CD4-positive, CD25-positive, alpha-beta regulatory T cell (primary cell): ENCODE measurements at regions not wholly inside any gene's neighbourhood (a gene's known extent, or its start where the extent isn't known, plus 50 kb on each side); places are given as distances from the start of the nearest gene placed in this dataset.

ENCODE experiments used
- ATAC-seq, 2 donors: fragments of 150-1000 bp; cut with Tn5 transposase; one replicate each; pipeline ENCODE4 v1.10.0; 2021; ENCODE audit warnings: low read depth in 2 of 2, moderate number of reproducible peaks in 2 of 2, moderate library complexity in 1 of 2
- DNase-seq, 3 donors: peaks; one replicate each; pipeline versions ENCODE4 v3.0.0 to v3.0.0-alpha.2; 2012 to 2022; ENCODE audit warnings: mixed read lengths in 1 of 3
- H3K27ac ChIP-seq: one replicate; pipeline ENCODE4 v1.7.0; 2013; ENCODE audit warnings: mild to moderate bottlenecking, low read length; ENCODE audit not compliant: insufficient read depth, poor library complexity, severe bottlenecking
- H3K27me3 ChIP-seq: one replicate; pipeline ENCODE4 v1.7.0; 2013; ENCODE audit warnings: low read length; ENCODE audit not compliant: control insufficient read depth, insufficient read depth
- H3K36me3 ChIP-seq: one replicate; pipeline ENCODE4 v1.7.0; 2013; ENCODE audit warnings: mild to moderate bottlenecking, low read length, moderate library complexity; ENCODE audit not compliant: control insufficient read depth, insufficient read depth
- H3K4me1 ChIP-seq: 2 replicates; pipeline ENCODE4 v1.7.0; 2013; ENCODE audit warnings: mild to moderate bottlenecking, low read length; ENCODE audit not compliant: insufficient read depth, control insufficient read depth, poor library complexity, severe bottlenecking
- H3K4me3 ChIP-seq: one replicate; pipeline ENCODE4 v1.7.0; 2013; ENCODE audit warnings: low read depth, mild to moderate bottlenecking, low read length, moderate library complexity
- H3K9me3 ChIP-seq, 2 experiments: 1 replicate in 1 of 2; 2 replicates in 1 of 2; pipeline ENCODE4 v1.7.0; 2013; ENCODE audit warnings: low read length in 2 of 2, mild to moderate bottlenecking in 1 of 2, moderate library complexity in 1 of 2; ENCODE audit not compliant: control insufficient read depth in 2 of 2
- H3K27ac Mint-ChIP-seq, 3 donors: one replicate each; pipeline ENCODE4 v1.8.0; 2020 to 2022; ENCODE audit warnings: mild to moderate bottlenecking in 3 of 3, mixed read lengths in 3 of 3, moderate library complexity in 2 of 3
- H3K27me3 Mint-ChIP-seq: one replicate; pipeline ENCODE4 v1.8.0; 2022; ENCODE audit warnings: mild to moderate bottlenecking, mixed read lengths
- H3K36me3 Mint-ChIP-seq: one replicate; pipeline ENCODE4 v1.8.0; 2020; ENCODE audit warnings: mixed read lengths
- H3K4me1 Mint-ChIP-seq, 4 donors: one replicate each; pipeline ENCODE4 v1.8.0; 2020 to 2022; ENCODE audit warnings: mixed read lengths in 4 of 4, mild to moderate bottlenecking in 1 of 4
- H3K4me3 Mint-ChIP-seq, 4 donors: one replicate each; pipeline ENCODE4 v1.8.0; 2020 to 2022; ENCODE audit warnings: mild to moderate bottlenecking in 4 of 4, mixed read lengths in 4 of 4, moderate library complexity in 3 of 4
- H3K9me3 Mint-ChIP-seq, 7 donors: one replicate each; pipeline ENCODE4 v1.8.0; 2020 to 2022; ENCODE audit warnings: mixed read lengths in 7 of 7, mild to moderate bottlenecking in 3 of 7, moderate library complexity in 2 of 7

DNA sequence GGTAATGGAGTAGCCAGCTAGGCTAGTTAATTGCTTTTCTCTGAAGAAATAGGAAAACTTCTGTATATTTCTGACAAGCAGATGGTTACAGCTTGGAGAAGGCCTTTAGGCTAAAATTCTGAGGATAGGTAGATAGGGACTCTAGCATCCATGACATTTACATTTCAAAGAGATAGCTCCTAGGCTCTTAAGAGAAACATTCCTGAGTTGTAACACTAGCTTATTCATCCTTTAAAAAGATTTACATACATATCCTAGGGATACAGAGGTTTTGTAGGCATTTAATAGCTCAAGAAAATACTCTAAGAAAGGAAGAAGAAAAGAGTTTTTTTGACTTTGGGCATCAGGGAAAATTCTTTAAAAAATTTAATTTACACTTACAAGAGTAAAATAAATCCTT is 130.9 kb upstream of the CCDC179 start:
- ATAC-seq, result no peak
- H3K27me3 ChIP-seq, result no peaks in the 10 kb centered on the region
- no peak overlapping the region for H3K4me3 ChIP-seq
- Mint-ChIP-seq H3K4me3 (no peak overlapping the region), H3K27me3 (no peaks in the 10 kb centered on the region), H3K9me3 (peaks cover 0 to 37% (median 12%) of the 10 kb centered on the region in 7 donors), H3K4me1 (no peaks in the 10 kb centered on the region), H3K36me3 (peaks cover 4% of the 10 kb centered on the region), H3K27ac (no peak overlapping the region)
- no peaks in the 10 kb centered on the region for H3K4me1 ChIP-seq
- no peak for DNase-seq
- no peak overlapping the region for H3K27ac ChIP-seq
- no peaks in the 10 kb centered on the region for H3K36me3 ChIP-seq
- peaks cover 9 to 23% of the 10 kb centered on the region in 2 experiments for H3K9me3 ChIP-seq

DNA sequence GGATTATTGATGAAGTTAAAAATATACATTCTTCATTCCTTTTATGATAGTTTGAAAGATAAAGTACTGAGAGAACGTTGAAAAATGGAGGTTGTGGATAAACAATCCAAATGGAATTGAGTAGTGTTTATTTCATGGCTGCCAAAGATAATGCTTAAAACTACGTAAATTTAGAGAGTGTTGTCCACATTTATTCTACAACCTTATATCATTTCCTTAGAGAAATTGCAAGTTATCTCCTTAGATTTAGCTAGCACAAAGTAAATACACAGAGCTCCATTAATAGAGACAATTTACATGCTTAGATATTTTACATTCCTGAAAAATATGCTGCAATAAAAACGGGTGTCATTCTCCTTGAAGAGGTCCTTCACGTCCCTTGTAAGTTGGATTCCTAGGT is 146.5 kb upstream of the CCDC179 start:
- no peak for ATAC-seq
- H3K4me1 Mint-ChIP-seq, result no peaks in the 10 kb centered on the region
- H3K9me3 Mint-ChIP-seq, result peaks cover 0 to 38% (median 13%) of the 10 kb centered on the region in 7 donors
- DNase-seq, result no peak
- H3K27ac ChIP-seq, result no peak overlapping the region
- no peaks in the 10 kb centered on the region for H3K36me3 Mint-ChIP-seq
- H3K27me3 Mint-ChIP-seq, result no peaks in the 10 kb centered on the region
- H3K4me3 Mint-ChIP-seq, result no peak overlapping the region
- no peaks in the 10 kb centered on the region for H3K36me3 ChIP-seq
- no peak overlapping the region for H3K27ac Mint-ChIP-seq
- H3K9me3 ChIP-seq, result peaks cover 6 to 21% of the 10 kb centered on the region in 2 experiments
- H3K27me3 ChIP-seq, result no peaks in the 10 kb centered on the region
- H3K4me1 ChIP-seq, result no peaks in the 10 kb centered on the region
- no peak overlapping the region for H3K4me3 ChIP-seq

DNA sequence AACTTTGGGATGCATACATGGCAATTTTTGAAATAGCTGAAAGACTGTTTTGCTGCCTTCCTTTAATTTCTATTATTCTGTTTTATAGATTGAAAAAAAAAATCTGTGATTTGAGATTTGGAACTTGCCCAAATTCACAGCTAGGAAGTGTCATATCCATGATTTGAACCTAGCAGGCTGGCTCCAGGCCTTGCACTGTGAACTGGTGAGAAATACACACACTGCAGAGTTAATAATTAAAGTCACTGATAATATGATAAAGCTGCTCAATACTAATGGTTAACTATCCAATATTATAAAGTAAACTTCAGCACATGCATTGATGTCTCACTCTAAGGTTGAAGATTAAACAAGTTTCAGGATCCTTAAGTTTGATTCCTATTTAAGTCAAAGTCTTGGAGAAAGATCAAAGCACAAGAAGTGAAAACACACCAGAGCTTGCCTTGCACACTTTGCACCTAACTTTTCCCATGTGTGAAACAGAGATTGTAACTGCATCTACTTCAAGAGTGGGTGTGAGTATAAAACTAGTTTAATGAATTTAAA is 150.6 kb upstream of the CCDC179 start:
- no peaks in the 10 kb centered on the region for H3K27me3 ChIP-seq
- ATAC-seq (no peak), DNase-seq (no peak)
- no peaks in the 10 kb centered on the region for H3K36me3 Mint-ChIP-seq
- H3K36me3 ChIP-seq, result no peaks in the 10 kb centered on the region
- H3K27ac ChIP-seq, result no peak overlapping the region
- peaks cover 0 to 15% (median 2%) of the 10 kb centered on the region in 7 donors for H3K9me3 Mint-ChIP-seq
- H3K4me1 ChIP-seq, result no peaks in the 10 kb centered on the region
- H3K4me3 ChIP-seq, result no peak overlapping the region
- no peaks in the 10 kb centered on the region for H3K27me3 Mint-ChIP-seq
- H3K4me3 Mint-ChIP-seq, result no peak overlapping the region
- H3K4me1 Mint-ChIP-seq, result no peaks in the 10 kb centered on the region
- no peak overlapping the region for H3K27ac Mint-ChIP-seq
- peaks cover 0 to 3% of the 10 kb centered on the region in 2 experiments for H3K9me3 ChIP-seq

DNA sequence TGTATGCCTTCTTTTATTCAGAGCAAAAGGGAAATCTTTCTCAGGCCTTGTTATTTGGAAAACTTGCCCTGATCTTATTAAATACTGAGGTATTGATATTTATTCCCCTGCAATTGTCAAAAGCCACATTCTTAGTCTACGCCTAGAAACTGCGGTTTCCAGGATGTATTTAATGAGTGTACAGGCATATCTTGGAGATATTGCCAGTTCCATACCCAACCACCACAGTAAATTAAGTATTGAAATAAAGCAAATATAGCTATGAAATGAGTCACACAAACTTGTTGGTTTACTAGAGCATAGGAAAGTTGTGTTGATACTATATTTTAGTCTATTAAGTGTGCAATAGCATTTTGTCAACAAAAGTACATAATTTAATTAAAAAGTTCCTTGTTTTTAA is 152.7 kb upstream of the CCDC179 start:
- Mint-ChIP-seq H3K9me3 (peaks cover 0 to 15% (median 6%) of the 10 kb centered on the region in 7 donors), H3K27ac (peak overlapping the region in 1 of 3 donors; percentile 69), H3K4me3 (no peak overlapping the region), H3K36me3 (no peaks in the 10 kb centered on the region), H3K4me1 (no peaks in the 10 kb centered on the region), H3K27me3 (no peaks in the 10 kb centered on the region)
- no peak for DNase-seq
- H3K27ac ChIP-seq, result no peak overlapping the region
- H3K27me3 ChIP-seq, result no peaks in the 10 kb centered on the region
- no peaks in the 10 kb centered on the region for H3K36me3 ChIP-seq
- ATAC-seq, result no peak
- no peak overlapping the region for H3K4me3 ChIP-seq
- H3K9me3 ChIP-seq, result peaks cover 0 to 3% of the 10 kb centered on the region in 2 experiments
- H3K4me1 ChIP-seq, result no peaks in the 10 kb centered on the region

DNA sequence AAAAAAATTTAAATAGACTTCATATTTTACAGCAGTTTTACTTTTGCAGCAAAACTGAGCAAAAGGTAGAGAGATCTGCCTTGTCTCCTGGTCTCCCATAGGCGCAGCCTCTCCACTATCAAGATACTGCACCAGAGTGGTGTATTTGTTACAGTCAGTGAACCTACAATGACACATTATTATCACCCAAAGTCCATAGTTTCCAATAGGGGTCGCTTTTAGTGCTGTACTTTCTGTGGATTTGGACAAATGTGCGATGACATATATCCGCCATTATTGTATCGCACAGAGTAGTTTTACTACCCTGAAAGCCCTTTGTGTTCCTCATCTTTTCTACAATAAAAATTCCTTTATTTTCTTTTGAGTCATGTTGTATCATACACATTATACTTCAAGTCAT is 153.2 kb upstream of the CCDC179 start:
- Histone ChIP-seq H3K27ac (no peak overlapping the region), H3K4me1 (no peaks in the 10 kb centered on the region), H3K4me3 (no peak overlapping the region), H3K9me3 (peaks cover 0 to 3% of the 10 kb centered on the region in 2 experiments), H3K36me3 (no peaks in the 10 kb centered on the region), H3K27me3 (no peaks in the 10 kb centered on the region)
- no peak overlapping the region for H3K27ac Mint-ChIP-seq
- H3K4me1 Mint-ChIP-seq, result no peaks in the 10 kb centered on the region
- H3K36me3 Mint-ChIP-seq, result no peaks in the 10 kb centered on the region
- H3K9me3 Mint-ChIP-seq, result peaks cover 0 to 15% (median 6%) of the 10 kb centered on the region in 7 donors
- H3K4me3 Mint-ChIP-seq, result no peak overlapping the region
- H3K27me3 Mint-ChIP-seq, result no peaks in the 10 kb centered on the region
- ATAC-seq (no peak), DNase-seq (no peak)

DNA sequence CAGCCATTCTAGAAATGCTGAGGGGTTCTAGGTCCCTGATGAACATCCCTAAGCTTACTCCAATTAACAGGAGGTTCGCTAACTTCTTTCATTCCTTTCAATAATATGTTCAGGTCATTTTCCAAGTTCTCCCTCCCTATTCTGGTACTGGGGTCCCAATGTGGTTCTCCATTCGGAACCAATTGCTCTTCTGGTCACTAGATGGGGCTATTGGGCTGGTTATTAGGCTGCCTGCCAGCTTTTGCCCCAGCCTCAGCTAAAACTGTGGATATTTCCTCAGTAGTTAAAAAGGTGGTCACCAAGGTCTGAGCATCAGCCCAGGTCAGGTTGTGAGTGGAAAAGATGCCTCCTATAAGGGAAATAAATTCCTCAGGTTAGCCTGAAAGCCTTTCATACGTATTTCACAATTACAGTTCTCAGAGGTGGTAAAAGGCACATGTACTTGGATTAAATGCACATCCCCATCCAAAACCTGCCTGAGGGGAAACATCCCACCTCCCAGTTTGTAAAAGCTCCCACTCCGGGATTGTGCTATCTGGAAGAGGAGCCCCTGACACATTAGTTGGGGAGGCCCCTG is 161.1 kb upstream of the CCDC179 start:
- Histone ChIP-seq H3K4me3 (no peak overlapping the region), H3K27ac (no peak overlapping the region), H3K36me3 (no peaks in the 10 kb centered on the region), H3K27me3 (no peaks in the 10 kb centered on the region), H3K4me1 (no peaks in the 10 kb centered on the region), H3K9me3 (no peaks in the 10 kb centered on the region)
- Mint-ChIP-seq H3K27ac (peak overlapping the region in 1 of 3 donors; percentile 48), H3K36me3 (no peaks in the 10 kb centered on the region), H3K4me3 (no peak overlapping the region), H3K9me3 (peaks cover 0 to 18% (median 9%) of the 10 kb centered on the region in 7 donors), H3K4me1 (no peaks in the 10 kb centered on the region), H3K27me3 (no peaks in the 10 kb centered on the region)
- ATAC-seq, result no peak
- DNase-seq, result no peak

DNA sequence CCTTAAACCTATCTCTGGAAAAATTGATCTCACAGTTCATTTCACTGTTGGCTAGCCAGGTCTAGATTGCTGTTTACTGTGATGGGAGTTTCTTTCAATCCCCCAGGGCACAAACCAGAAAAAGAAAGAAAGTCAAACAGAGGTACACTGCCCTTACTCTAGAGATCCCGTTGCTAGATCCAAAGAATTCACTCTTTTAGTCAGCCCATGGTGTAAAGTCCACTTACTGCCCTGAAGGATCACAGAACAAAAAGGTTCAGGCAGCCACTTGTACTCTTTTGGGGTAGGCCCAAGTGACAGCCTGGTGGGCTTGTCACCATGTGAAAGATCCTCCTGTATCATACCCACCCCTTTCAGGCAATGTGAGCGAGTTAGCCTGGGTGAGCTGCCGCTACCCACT is 162.6 kb upstream of the CCDC179 start:
- H3K4me3 Mint-ChIP-seq, result no peak overlapping the region

DNA sequence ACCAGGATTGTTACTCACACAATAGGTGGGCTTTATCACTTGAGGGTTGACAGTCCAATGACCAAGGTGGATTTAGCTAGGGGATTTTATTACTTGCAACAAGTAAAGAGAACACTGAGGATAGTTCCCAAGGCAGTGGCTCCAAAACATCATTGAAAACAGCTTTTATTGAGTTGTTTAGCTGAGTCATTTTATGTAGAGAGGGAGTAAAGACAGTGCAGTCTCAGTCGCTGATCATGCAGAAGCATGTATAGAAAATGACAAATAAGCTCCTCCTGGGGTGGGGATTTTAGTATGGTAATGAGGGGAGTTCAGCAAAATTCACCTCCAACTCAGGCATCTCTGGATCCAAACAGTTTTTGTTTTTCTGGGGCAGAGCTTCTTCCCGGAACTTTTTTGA is 163.0 kb upstream of the CCDC179 start:
- no peak overlapping the region for H3K4me3 Mint-ChIP-seq
- no peak for DNase-seq
- H3K27ac Mint-ChIP-seq, result no peak overlapping the region
- H3K27me3 Mint-ChIP-seq, result no peaks in the 10 kb centered on the region
- Histone ChIP-seq H3K4me1 (no peaks in the 10 kb centered on the region), H3K27me3 (no peaks in the 10 kb centered on the region), H3K27ac (no peak overlapping the region), H3K36me3 (no peaks in the 10 kb centered on the region), H3K9me3 (no peaks in the 10 kb centered on the region), H3K4me3 (no peak overlapping the region)
- no peaks in the 10 kb centered on the region for H3K36me3 Mint-ChIP-seq
- H3K4me1 Mint-ChIP-seq, result no peaks in the 10 kb centered on the region
- H3K9me3 Mint-ChIP-seq, result peaks cover 0 to 14% (median 4%) of the 10 kb centered on the region in 7 donors
- no peak for ATAC-seq

More for the DNA sequence above, 162.6 kb upstream of the CCDC179 start:
- Histone ChIP-seq H3K36me3 (no peaks in the 10 kb centered on the region), H3K27me3 (no peaks in the 10 kb centered on the region), H3K9me3 (no peaks in the 10 kb centered on the region), H3K4me1 (no peaks in the 10 kb centered on the region), H3K27ac (no peak overlapping the region), H3K4me3 (no peak overlapping the region)
- Mint-ChIP-seq H3K27me3 (no peaks in the 10 kb centered on the region), H3K36me3 (no peaks in the 10 kb centered on the region), H3K27ac (peak overlapping the region in 1 of 3 donors; percentile 32), H3K4me1 (no peaks in the 10 kb centered on the region), H3K9me3 (peaks cover 0 to 16% (median 6%) of the 10 kb centered on the region in 7 donors)
- no peak for DNase-seq
- no peak for ATAC-seq
